ENCODE measurements at regions not wholly inside any gene's neighbourhood (a gene's known extent, or its start where the extent isn't known, plus 50 kb on each side); places are given as distances from the start of the nearest gene placed in this dataset.

DNA sequence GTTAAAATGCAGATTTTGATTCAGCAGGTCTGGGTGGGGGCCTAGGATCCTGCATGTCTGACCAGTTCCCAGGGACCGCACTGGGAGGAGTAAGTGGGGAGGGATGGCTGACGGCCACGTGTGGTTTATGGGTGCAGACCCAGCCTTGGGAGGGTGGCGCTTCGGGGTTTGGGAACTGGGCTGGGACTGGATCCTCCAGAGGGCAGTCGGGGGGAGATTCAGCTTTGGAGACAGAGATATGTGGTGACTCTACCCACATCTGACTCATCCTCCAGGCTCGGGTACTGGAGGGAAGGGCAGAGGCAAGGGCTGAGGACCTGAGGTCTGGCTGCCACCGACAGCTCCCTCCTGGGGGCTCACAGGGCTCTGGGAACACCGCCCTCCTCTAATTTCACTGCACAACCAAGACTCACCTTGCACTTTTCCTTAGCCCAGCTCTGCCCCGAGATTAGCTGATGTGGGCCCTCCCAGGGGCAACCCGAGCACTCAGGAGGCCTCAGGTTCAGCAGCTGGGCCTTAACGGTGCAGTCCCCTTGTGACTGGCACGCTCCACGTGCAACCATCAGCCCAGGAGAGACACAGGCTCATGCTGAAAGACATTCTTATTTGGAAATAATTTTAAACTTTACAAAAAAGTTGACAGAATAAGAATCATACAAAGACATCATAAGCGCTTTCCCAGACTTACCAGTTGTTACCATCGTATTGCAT lies 172.8 kb upstream of the PMEPA1 start:
- H3K36me3 ChIP-seq = no peaks in the 10 kb centered on the region
- peak; percentile 48 for DNase-seq (ENCODE audit: low spot score)
- H3K4me3 ChIP-seq = no peak overlapping the region
- peaks cover 0 to 7% of the 10 kb centered on the region in 2 donors for H3K9me3 ChIP-seq
- no peaks in the 10 kb centered on the region for H3K4me1 ChIP-seq
- H3K27me3 ChIP-seq = no peaks in the 10 kb centered on the region
- no peak overlapping the region for H3K27ac ChIP-seq
- TF ChIP-seq, protein P1, sequence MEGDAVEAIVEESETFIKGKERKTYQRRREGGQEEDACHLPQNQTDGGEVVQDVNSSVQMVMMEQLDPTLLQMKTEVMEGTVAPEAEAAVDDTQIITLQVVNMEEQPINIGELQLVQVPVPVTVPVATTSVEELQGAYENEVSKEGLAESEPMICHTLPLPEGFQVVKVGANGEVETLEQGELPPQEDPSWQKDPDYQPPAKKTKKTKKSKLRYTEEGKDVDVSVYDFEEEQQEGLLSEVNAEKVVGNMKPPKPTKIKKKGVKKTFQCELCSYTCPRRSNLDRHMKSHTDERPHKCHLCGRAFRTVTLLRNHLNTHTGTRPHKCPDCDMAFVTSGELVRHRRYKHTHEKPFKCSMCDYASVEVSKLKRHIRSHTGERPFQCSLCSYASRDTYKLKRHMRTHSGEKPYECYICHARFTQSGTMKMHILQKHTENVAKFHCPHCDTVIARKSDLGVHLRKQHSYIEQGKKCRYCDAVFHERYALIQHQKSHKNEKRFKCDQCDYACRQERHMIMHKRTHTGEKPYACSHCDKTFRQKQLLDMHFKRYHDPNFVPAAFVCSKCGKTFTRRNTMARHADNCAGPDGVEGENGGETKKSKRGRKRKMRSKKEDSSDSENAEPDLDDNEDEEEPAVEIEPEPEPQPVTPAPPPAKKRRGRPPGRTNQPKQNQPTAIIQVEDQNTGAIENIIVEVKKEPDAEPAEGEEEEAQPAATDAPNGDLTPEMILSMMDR (IDR thresholded peaks at IDR 0.05) = no peak

DNA sequence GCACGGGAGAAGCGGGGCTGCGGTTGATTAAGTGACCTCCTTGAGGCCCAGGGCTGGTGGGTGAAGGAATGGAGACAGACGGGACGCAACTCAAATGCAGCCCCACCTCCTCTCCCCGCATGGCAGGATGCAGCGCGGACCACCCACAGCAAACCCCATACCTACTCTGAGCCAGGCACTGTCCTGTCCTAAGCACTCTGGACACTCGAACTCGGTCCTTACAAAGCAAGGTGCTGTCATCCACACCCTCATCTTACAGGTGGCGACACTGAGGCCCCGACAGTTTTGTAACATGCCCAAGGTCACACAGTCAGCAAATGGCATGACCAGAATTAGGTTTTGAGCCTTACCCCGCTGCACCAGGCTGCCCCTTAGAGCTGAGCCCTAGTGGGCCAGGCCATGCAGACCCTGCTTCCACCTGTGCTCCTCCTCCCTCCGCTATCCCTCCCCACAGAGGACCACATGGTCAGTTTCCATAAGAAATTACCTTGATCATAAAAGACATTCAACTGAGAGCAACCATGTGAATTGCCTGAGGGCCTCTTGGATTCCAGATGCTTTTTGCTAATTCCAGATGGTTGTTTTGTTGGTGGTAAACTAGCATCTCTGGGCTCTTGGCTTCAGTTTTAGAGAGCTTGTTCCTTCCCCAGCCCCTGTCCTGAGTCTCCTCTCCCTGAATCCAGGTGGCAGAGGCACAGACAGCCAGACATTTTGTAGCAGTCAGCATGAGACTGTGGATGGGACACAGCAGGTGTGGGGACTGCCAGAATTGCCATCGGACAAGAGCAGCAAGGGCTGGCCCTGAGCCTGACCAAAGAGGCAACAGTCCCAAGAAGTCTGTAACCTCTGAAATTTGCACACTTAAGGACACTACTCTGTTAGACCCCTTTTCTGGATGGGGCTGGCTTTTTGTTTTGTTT lies 171.9 kb upstream of the PMEPA1 start:
- no peaks in the 10 kb centered on the region for H3K36me3 ChIP-seq
- peak; percentile 52 for DNase-seq (ENCODE audit: low spot score)
- H3K9me3 ChIP-seq = no peaks in the 10 kb centered on the region
- no peak overlapping the region for H3K27ac ChIP-seq
- H3K4me1 ChIP-seq = no peaks in the 10 kb centered on the region
- H3K27me3 ChIP-seq = no peaks in the 10 kb centered on the region
- TF ChIP-seq, protein P1 (IDR thresholded peaks at IDR 0.05) = no peak
- no peak overlapping the region for H3K4me3 ChIP-seq

- H3K27ac ChIP-seq = no peak overlapping the region
These were observed 170.7 kb upstream of the PMEPA1 start for GRCh38 chr20:57880571-57880892.

GRCh38 chr20:57879779-57880570 lies 170.2 kb upstream of the PMEPA1 start:
- DNase-seq (ENCODE audit: low spot score) = peak; percentile 58
- Histone ChIP-seq H3K36me3 (no peaks in the 10 kb centered on the region), H3K27me3 (no peaks in the 10 kb centered on the region), H3K4me3 (no peak overlapping the region), H3K27ac (peak overlapping the region; percentile 27 to 40), H3K4me1 (no peaks in the 10 kb centered on the region), H3K9me3 (no peaks in the 10 kb centered on the region)
- TF ChIP-seq, protein P1 (IDR thresholded peaks at IDR 0.05) = no peak

More at GRCh38 chr20:57880571-57880892, 170.7 kb upstream of the PMEPA1 start:
- H3K4me3 ChIP-seq = no peak overlapping the region
- H3K27me3 ChIP-seq = no peaks in the 10 kb centered on the region
- H3K36me3 ChIP-seq = no peaks in the 10 kb centered on the region
- no peaks in the 10 kb centered on the region for H3K4me1 ChIP-seq
- H3K9me3 ChIP-seq = no peaks in the 10 kb centered on the region
- no peak for DNase-seq (ENCODE audit: low spot score)
- TF ChIP-seq, protein P1 (IDR thresholded peaks at IDR 0.05) = no peak

GRCh38 chr20:57879437-57879778 lies 169.6 kb upstream of the PMEPA1 start:
- Histone ChIP-seq H3K4me3 (no peak overlapping the region), H3K27ac (peak overlapping the region in 1 of 2 donors; percentile 40), H3K27me3 (no peaks in the 10 kb centered on the region), H3K9me3 (no peaks in the 10 kb centered on the region), H3K4me1 (no peaks in the 10 kb centered on the region), H3K36me3 (no peaks in the 10 kb centered on the region)
- TF ChIP-seq, protein P1 (IDR thresholded peaks at IDR 0.05) = no peak
- no peak for DNase-seq (ENCODE audit: low spot score)
